NCI-H128 (cell line): ENCODE measurements at regions not wholly inside any gene's neighbourhood (a gene's known extent, or its start where the extent isn't known, plus 50 kb on each side); places are given as distances from the start of the nearest gene placed in this dataset.

ENCODE experiments used
- DNase-seq: peaks from one replicate; lab custom pipeline; 2025; ENCODE audit not compliant: unreplicated experiment; lab: John Stamatoyannopoulos, UW

DNA sequence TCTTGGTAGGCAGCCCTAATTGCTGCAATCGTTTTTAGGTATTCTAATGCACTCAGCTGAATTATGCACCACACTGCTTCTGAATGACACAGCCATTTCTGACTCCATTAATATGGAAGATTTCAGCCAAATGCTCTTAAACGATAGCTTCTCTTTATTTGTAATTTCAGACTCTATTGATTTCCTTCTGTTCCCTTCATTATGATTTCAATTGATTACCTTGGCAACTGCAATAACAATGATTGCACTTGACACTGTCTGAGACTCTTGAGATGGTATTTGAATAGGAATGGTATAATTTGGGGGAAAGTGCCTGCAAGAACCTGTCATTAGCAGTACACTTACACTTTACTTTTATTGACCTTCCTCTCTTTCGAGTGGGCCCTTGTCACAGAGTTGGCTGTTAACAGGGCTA, 296.1 kb upstream of the DMAC1 start:
- DNase-seq: peak; percentile 89

DNA sequence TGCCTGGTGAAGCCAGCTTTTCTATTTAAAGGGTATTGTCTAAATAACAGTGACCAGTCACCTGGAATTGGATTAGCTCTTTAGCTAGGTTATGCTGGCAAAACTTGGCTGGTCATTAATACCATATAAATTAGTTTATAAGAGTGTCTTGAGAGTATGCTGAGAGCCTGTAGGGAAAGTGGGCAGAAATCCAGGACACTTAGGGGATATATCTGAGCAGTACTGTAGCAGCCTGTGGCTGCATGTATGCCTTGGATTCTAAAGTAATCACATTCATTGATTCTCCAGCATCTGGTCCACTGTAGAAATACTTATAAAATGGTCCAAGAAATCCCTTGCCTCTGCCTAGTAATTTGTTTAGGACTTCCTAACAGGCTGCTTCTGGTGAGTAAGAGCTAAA, 288.9 kb upstream of the DMAC1 start:
- no peak for DNase-seq

DNA sequence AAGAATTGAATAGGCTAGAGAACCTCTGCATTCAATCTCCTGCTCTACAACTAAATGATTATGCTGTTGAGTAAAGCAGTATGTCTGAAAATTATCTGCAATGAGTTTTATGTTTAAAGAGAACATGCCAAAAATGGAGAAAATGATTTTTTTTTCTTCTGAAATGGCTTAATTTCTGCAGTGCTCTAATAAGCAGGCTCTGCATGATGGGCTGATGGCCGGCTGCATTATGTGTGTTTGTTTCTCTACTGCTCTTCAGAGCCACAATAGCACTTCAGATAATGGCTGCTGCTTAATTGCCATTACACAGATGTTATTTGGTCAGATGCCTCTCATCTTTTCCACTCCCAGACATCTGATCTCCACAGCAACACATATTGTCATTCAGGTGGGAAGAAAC, 286.4 kb upstream of the DMAC1 start:
- DNase-seq: peak; percentile 79

DNA sequence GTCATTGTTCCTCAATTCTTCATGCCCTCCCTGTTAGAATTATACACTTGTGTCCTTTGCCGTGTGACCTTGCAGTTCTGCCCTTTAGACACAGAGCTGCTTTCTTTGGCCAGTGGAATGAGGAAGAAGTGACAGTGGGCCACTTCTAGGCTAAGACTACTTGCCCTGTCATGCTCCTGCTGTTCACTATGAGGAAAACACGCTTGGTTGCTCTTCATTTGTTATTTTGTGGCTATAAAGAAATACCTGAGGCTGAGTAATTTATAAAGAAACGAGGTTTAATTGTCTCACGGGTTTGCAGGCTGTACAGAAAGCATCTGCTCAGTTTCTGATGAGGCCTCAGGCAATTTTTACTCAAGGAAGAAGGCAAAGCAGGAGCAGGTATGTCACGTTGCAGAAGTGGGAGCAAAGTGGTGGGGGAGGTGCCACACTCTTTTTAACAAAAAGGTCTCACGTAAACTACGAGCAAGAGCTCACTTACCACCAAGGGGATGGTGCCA, 279.1 kb upstream of the DMAC1 start:
- DNase-seq: no peak

DNA sequence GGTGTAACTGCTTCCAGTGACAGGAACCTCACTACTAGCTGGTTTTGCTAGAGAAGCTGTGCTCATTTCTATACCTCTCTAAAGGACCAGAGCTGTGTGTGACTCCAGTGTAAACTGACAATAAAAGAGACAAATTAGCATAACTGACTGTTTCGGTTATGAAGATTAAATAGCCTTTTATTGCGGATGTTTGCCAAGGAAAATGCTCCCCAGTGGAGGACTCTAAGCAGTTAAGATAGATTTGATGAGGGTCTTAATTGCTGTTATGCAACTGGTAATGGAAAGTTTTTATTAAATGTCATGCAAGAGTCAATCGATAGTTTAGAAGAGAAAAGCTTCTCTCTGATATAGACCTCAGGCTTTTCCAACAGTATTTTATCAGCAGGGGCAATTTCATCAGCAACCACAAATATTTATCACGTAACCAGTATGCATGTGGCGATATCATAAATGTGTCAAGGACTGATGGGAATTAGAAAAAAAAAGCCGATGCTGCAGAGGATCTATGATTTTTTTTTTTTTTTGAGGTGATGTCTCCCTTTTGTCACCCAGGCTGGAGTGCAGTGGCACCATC, 275.2 kb upstream of the DMAC1 start:
- peak; percentile 69 for DNase-seq

DNA sequence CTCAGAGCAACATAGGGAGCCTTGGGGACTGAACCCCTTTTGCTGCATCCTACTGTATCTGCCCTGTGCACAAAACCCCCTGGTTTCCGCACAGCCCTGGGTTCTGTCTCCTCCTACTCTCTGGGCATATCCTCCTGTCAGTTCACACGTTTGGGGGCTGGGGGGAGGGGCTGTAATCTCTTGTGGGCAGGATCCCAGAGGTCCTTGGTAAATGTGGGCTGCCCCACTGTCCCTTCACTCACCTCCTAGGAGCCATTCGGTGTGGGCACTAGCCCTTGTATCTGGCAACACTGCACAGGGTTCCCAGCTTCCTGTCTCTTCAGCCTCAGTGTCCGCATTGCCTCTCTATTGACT, 271.8 kb upstream of the DMAC1 start:
- DNase-seq: no peak

DNA sequence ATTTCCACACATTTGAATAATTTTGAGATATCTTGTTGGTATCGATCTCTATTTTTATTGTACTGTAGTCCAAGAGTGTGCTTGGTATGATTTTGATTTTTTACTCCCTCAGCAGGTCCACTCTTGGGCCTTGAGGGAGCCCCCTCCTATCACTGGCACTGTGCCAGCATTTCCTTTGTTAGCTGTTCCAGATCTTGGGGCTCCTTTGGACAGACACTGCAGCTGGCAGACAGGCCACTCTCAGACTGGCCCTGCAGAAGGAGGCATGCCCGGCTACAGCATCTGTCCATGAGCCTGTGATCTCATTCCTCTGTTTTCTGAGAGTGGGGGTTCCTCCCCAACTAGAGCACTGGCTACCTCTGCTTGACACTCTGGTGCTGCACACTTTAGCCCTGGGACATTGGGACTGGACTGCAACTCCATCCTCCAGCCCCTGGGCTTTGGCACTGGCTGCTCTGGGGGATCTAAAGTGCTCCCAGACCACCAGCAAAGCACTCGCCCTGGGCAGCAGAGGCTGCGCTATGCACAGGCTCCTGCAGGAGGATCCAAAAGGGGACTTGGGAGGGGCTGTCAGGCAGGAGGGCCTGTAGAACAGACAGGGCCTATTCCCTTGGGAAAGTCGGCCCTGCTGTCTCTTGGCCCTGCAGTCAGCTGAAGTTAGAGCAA, 271.3 kb upstream of the DMAC1 start:
- no peak for DNase-seq

DNA sequence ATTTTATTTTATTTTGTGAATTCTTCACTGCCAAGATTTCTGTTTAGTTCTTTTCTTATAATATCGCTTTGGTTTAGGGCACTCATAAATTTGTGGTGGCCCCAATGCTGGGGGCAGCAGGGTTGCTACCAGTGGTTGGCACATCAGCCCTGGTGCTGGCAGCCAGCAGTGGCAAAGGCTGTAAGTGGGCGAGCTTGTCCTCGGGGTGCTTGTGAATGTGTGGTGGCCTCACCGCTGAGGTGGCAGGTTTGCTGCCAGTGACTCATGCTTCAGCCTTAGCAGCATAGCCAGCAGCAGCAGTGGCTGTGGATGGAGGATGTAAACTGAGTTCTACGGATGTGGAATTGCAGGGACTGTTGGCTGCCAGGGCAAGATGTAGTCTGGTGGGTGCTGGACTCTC, 262.9 kb upstream of the DMAC1 start:
- DNase-seq: no peak

DNA sequence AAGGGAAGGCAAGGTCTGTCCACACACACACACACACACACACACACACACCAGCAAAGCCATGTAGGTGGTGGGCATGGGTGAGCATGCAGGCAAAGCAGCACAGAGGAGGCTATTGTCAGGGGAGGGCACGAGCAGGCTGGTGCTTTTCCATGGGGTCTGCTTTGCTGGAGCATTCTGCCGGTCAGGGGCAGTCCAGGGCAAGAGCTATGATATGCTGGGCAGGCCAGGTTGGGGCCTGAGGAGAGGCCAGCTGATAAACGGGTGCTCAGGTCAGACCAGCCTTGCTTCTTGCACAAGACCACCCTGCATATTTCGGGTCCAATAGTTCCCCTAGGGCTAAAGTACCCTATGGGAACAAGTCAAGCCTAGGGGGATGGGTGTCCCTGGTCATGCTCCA, 253.9 kb upstream of the DMAC1 start:
- no peak for DNase-seq

DNA sequence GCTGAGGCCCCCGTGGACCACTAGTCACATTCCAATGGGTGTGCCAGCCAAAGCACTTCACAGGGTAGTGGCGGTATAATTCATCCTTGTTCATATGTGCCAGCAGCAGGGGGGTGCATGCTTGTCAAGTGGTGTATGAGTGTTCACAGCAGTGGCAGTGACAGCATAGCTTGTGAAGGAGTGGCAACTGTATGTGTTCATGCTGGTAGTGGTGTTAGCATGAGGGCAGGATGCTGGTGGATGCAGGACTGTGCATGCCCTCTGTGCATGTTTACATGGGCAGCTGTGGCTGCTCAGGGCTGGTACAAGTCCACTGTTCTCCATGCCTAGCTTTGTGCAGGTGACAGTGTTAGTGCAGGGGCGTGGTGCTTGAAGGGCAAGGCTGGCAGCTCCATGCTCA, 253.4 kb upstream of the DMAC1 start:
- DNase-seq: no peak

DNA sequence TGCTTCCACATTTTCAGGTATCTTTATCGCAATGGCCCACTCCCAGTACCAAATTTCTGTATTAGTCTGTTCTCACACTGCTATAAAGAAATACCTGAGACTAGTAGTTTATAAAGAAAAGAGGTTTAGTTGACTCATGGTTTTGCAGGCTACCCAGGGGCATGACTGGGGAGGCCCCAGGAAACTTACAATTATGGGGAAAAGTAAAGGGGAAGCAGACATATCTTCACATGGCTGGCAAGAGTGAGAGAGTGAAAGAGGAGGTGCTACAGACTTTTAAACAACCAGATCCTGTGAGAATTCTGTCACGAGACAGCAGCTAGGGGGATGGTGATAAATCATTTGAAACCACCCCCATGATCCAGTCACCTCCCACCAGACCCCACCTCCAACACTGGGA, 238.2 kb upstream of the DMAC1 start:
- DNase-seq: no peak

DNA sequence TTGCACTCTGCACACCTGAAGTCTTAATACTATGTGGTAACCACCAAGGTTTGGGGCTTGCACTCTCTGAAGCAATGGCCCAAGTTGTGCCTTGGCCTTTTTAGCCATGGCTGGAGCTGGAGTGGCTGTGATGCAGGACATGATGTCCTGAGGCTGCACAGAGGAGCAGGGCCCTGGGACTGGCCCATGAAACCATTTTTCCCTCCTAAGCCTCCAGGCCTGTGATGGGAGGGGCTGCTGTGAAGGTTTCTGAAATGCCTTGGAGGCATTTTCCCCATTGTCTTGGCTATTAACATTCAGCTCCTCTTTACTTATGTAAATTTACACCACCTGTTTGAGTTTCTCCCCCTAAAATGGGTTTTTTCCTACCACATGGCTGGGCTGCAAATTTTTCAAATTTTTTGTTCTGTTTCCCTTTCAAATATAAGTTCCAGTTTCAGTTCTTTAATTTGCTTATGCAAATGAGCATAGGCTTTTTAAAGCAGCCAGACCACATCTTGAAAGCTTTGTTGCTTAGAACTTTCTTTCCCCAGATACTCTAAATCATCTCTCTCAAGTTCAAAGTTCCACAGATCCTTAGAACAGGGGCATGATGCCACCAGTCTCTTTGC, 237.4 kb upstream of the DMAC1 start:
- DNase-seq: no peak

DNA sequence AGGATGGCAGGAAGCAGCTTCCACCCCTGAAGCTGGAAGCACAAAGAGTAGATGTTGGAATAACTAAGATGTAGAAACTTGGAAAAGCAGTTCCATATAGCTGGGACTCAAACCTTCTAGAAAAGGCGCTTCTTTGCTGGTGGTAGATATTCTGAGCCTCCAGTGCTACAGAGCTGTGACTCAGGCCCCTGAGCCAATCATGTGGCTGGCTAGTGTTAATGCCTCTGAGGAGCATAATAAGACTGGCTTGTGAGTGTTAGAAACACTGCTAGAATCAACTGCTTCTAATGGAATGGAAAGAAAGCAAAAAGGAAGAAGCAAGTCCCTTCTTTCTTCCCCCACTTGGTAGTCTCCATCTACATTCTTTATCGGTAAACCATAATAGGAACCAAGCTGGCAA, 234.2 kb upstream of the DMAC1 start:
- DNase-seq: no peak

DNA sequence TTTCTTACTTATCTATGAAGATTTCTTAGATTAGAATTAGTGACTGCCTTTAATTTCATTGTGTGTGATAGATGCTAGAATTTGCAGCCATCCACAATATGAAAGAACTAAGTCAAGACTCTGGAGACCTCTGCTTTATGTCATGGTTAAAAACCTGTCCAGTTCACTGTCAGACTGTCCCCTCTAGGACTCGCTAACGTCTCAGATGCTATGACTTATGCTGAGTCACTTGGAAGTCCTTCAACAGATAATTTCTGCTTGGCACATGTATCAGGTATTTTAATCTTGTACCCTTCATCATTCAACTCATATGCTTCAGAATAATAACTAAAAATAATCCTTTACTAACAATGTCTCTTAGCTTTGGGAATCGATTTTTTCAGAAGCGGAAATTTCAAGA, 230.5 kb upstream of the DMAC1 start:
- no peak for DNase-seq

DNA sequence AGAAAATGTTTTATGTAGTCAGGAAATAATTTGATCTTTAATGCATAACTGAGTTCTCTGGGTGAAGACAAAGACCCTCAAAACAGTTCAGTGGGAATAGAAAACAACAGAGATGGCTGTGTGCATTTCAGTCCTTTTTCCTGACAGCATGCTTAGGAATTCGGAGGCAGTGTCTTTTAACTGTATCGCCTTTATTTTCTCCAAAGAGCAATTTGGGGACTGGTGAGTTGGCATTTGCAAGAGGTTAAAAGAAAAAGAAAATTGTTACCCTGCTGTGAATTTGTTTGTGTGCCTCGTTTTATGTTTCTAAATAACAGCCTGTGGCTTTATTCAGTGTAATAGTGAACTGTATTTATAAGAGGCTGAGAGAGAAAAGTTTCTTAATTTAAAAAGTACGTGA, 227.8 kb upstream of the DMAC1 start:
- DNase-seq: no peak

DNA sequence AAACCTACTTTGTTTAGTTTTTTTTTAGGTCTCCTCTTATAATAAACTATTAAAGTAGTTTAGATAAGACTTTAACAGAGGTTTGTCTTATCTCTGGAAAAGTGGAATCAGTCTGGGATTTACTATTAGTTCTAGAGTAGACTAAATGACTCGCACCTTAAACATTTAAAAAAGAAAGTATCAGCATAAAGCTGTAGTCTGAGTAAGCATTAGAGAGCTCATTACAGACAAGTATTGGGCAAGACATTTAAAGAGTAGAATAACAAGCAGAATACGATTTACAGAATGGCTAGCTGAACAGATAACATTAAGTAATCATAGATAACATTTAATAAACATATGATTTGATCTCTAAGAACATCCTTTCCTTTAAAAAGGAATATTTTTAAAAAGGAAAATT, 226.0 kb upstream of the DMAC1 start:
- no peak for DNase-seq

DNA sequence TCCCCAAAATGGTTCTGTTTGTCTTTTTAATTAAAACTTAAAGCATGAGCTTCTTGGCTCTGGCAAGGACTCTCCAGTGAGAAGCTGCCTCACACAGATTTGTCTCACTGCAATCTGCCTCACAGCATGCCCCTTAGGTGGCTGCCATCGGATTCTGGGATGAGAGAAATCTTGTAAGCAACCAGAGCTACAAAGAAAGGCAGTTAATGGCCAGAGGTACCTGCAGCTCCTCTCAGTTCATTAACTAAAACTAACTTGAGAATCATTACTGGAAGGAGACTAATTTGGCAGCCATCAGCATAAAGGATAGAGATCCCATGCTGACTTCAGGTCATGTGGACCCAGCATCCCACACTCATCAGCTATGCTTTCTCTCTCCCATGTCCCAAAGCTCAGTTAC, 220.6 kb upstream of the DMAC1 start:
- no peak for DNase-seq

DNA sequence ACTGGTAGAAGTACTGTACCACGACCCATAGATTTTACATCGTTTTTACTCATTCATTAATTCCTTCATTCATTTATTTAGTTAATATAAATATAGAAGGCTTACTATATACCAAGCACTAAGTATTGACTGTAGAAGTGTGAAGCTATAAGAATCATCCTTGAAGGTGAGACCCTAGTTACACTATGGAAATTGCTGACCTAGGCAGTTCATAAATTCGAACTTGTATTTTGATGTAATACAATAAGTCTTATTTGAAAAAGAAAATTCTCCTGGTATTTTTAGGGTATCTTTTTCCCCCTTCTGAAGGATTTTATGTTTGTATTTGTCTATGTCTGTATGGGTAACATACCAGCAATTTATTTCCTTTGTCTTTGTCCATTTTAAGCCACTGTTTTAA, 220.1 kb upstream of the DMAC1 start:
- no peak for DNase-seq

DNA sequence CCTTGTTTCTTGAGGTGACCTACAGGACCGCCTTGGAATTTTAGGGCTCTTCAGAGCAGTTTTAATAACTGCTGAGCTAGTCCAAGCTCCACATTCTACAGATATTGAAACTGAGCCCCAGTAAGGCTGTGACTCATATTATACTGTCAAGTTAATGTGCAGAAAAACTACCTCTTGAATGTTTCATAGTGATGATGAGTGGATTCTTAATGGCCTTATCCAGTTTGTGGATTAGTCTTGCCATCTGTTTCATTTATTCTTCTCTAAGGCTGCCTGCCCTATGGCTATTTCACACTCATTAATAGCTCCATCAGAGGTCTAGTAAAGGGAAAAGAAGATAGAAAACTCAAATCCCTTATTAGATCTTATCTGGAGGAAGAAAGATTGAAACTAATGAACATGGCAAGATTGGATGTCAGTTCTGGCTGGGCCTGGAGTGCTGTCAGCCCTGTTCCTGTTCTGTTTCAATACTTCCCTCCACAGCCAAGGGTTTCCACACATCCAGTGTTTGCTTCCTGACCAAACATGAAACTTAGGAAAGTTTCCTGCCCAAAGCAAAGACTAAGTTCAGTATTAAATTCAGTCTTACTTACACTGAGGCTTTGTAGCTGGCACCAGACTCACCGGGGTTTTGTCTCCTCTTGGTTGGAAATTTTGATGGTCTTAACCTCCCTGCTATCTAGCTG, 215.6 kb upstream of the DMAC1 start:
- DNase-seq: no peak

DNA sequence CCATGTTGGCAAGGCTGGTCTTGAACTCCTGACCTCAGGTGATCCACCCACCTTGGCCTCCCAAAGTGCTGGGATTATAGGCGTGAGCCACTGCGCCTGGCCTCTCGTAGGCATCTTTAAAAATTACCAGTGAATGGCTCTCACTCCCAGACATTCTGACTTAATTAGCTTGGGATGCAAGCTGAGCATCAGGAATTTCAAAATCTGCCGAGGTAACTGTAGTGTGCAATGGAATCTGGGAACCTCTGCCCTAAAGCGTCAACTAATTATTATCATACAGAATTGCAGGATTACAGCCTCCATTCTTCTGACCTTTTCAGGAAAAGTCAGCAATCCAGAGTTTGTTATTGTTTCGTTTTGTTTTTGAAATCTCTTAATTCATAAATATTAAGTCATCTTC, 213.4 kb upstream of the DMAC1 start:
- no peak for DNase-seq

DNA sequence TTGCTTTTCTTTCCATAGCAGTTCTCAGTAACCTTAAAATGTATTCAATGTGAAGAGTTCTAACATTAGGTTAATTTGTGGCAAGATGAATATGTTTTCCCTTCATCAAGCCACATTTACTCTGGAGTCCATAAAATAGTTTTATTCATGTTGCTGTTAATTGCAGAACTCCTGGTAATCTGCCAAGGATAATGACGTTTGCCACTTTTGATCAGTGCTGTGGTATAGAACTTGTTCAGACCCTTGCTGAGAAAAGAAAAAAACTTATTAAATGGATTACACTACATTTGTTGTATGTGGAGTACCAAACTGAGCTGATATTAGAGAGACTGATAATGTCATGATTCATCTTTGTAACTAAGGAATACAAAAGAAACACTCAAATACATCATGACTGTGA, 212.4 kb upstream of the DMAC1 start:
- DNase-seq: peak; percentile 48

DNA sequence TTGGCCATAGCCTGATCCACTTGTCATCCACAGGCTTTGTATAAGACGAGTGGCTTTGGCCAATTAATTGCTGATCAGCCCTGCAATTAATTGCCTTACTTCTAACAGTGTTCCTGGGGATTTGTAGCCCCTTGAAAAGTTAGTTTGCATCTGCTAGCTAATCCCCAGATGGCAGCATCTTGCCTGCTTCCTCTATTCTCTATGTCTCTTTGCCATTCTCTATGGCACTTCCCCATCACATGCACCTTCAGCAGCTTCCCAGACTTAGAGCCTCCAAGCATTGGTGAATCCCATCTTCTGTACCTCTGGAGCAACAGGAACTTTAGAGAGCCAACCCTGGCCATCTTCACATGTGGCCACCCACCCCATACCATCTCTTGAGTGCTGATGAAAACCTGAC, 197.0 kb upstream of the DMAC1 start:
- no peak for DNase-seq
